NOMO-1 (cell line): ENCODE measurements at regions not wholly inside any gene's neighbourhood (a gene's known extent, or its start where the extent isn't known, plus 50 kb on each side); places are given as distances from the start of the nearest gene placed in this dataset.

Experiments
- DNase-seq, 2 experiments: peaks; one replicate each; lab custom pipeline; 2025; ENCODE audit not compliant: unreplicated experiment in 2 of 2; lab: John Stamatoyannopoulos, UW

DNA sequence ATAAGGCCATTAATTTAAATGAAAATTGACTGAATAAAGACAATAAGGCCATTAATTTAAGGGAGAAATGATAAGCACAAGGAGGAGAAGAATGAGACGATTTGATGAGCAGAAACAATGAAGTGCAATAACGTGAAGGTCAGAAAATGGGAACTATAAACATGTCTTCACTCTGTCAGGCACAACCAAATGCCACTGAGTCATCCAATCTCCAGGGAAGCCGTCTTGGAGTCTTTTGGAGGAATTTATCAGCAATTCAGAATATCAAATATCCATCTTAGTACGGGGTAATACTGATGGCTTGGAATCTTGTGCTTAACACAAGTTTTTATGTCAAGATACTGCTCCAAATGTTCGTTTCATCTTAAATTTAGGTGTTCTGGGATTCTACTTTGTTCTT is 159.9 kb downstream of the CAPZA3 start:
- DNase-seq: no peak

DNA sequence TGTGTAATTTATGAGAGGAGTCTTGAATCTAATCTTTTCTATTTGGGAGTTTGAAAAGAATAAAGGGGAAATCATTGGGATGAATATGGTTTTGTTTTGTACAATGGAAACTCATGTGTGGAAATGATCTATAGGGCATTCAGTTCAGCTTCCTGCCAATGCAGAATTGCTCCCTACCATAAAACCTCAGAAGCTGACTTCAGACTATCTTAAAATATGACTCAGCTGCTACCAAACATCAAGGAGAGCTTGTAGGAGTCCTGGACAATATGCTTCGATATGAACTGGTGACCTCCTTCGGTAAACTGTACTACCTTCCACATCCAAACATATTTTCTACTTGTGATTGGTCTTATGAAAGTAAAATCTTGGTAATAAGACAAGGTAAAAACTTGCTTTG is 160.6 kb downstream of the CAPZA3 start:
- DNase-seq: no peak

DNA sequence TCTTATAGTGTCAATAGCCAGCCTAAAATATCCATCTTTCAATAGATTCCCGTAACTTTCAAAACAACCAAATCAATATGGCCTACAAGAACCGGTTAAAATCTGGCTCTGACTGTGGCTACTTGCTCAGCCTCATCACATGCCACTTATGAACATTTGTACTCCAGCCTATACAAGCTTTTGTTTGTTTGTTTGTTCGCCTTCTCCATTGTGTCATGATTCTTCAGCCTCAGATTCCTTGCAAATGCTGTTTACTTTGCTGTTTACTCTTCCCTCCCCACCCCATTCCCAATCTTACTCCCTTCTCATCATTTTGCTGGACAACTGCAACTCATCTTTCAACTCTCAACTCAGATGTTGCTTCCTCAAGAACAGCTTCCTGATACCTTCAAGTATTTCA is 161.2 kb downstream of the CAPZA3 start:
- no peak for DNase-seq

DNA sequence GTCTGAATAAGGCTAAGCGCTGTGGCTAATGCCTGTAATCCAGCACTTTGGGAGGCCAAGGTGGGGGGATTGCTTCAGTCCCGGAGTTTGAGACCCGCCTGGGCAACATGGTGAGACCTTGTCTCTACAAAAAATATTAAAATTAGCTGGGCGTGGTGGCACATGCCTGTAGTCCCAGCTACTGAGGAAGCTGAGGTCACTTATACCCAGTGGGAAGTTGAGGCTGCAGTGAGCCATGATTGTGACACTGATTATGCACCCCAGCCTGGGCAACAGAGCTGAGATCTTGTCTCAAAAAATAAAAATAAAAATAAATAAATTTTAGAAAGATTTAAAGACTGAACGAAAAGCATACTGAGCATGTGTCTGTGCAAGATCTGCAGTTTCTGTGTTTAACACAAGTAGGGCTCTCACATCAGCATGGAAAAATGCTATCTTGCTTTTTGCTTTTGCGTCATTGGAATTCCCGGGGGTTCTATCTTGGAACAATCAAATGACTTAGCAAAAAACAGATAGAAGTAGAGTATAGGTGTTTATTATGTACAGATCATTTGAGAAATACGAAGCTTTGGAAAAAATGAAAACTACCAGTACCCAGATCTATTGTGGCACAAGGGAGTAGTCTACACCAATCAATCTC is 161.9 kb downstream of the CAPZA3 start:
- DNase-seq: no peak

DNA sequence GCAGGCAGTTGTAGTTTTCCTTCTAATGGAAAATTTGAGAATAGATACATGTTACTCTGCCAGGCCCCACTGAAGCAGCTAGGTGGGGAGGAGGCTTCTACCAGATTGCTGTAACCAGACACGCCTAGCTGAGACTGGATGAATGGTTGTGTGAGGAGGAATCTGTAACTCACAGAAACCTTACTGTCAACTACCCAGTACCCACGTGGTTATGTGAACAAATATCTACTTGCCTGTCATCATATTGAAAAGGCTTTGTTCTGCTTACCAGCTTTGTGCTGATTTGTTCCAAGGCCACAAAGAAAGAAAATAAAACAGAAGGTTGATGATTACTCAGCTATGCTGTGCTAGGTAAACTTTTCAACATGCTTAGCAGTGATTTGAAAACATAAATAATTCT is 167.2 kb downstream of the CAPZA3 start:
- DNase-seq: no peak

DNA sequence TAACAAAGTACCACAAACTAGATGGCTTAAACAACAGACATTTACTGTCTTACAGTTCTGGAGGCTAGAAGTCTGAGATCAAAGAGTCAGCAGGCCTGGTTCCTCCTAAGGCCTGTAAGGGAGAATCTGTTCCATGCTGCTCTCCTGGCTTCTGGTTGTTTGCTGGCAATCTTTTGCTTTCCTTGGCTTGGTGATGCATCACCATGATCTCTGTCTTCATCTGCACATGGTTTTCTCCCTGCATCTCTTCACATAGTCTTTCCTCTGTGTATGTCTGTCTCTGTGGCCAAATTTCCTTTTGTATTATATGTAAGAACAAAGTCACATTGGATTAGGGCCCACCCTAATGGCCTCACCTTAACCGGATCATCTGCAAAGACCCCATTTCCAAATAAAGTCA is 168.5 kb downstream of the CAPZA3 start:
- no peak for DNase-seq

DNA sequence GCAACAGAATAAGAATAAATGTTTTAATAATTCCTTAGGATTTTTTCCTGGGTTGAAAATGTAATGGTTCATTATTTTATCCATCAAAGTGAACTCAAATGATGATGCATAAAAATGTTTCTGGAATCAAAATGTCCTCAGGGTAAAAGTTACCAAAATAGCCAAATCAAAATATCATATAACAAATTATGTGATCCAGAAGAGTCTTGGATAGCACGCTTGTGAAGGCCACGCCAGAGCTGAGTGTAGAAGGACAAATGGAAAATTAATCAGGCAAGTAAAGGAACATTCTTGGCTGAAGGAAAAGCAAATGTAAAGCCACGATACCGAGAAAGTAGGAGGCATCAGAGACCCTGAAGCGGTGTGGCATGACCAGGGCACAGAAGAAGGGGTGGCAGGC is 169.2 kb downstream of the CAPZA3 start:
- DNase-seq: no peak

DNA sequence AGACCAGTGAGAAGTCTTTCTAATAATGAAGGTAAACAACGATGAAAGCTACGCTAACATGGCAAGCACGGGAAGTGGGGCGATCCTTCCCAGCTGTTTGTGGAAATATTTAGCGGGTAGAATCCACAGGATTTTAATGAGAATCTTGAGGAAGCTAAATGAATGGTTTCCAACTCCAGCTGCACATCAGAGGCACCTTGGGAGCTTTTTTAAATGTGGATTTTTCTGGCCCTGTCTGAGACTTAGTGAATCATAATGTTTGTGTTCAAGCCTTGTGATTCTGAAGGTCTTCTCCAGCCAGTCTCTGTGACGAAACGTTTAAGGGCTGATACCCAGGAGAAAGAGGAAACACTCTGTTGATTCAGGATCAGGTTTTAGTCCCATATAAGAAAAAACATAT is 169.8 kb downstream of the CAPZA3 start:
- no peak for DNase-seq

DNA sequence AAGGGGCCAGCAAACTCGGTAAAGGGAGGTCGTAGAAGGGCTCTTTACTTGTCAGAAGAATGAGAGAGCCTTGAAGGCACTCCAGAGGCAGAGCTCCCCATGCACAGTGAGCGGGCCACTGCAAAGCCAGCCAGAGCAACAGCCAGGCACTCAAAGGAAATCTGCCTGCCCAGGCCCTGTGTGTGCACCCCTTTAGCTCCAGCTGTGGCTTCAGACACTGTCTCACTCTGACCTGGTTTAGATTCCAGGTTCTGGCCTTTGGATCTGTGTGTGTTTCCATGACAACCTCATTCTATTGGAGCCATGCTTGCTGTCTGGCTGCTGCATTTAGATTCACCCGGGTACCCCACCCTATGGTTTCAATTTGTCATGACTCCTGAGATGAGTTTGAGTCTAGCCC is 170.3 kb downstream of the CAPZA3 start:
- DNase-seq: no peak

DNA sequence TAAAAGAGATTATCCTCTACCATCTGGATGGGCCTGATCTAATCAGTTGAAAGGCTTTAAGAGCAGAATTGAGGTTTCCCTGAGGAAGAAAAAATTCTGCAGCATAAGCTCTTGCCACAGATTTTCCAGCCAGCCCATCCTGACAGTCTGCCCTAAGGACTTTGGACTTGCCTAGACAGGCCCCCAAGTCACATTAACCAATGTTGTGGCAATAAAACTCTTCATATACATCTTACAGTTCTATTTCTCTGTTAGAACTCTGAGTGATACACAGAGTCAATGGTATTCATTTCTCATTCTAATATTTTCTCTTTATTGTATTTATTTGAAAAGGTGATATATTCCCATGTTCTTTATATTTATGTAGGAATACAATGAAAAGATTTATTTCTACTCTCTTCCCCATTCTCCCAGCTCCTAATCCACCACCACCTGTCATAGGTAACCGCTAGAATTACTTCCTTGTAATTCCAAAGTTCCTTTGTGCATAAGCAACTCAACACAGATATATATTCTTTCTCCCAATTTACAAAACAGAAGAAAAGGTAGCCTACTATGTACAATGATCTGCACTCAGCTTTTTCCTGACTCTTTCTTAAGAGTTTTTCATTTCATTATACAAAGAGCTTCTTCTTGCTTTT is 182.1 kb downstream of the CAPZA3 start:
- no peak for DNase-seq

DNA sequence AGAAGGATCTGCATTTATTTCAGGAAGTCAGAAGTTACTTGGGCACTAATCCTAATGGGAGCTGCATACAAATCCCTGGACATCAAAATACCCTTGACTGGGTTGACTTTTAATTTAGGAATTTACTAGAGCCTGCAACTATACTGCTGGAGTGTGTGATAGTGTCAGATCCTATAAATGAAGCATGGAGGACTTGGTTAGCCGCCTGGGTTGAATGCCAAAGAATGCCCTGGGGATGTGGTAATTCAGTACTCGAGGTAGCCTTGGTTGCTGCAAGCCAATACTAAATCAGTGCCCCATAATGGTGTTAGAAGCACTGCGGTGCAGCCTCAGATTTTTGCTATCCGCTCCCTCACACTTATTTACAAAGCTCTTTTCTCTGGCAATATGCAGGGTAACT is 184.9 kb downstream of the CAPZA3 start:
- no peak for DNase-seq

DNA sequence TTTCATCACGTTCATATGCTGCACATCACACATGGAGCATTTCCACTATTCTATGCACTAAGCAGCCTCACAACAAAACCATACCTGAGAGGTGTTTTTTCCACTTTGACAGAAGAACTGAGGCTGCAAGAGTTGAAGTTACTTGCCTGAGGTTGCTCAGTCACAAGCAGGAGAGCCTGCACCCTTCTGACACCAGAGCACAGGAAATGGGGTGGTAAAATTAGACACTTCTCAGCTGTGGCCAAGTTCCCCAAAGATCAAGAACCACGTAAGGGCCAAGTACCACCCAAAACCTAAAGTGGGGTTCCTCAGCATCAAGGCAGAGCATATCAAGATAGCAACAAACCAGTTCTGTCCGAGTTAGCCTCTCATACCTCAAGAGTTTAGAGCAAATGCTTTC is 185.8 kb downstream of the CAPZA3 start:
- no peak for DNase-seq

DNA sequence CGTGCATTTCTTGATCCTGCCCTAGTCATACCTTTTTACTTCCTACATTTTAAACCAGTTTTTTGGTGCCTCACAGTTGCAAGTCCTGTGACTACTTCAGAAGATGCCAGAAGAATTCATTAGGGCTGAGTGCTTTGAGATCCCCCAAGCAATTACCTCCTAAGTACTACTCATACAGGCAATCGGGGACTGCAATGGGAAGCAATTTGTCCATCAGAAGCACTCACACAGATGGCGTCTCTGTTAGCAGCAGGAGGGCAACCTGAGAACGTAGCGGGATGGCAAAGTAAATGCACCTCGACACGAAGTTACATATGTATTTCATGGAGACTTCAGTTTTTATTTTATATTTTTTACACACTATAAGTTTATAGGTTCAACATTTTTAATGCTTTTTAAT is 188.3 kb downstream of the CAPZA3 start:
- DNase-seq: no peak

DNA sequence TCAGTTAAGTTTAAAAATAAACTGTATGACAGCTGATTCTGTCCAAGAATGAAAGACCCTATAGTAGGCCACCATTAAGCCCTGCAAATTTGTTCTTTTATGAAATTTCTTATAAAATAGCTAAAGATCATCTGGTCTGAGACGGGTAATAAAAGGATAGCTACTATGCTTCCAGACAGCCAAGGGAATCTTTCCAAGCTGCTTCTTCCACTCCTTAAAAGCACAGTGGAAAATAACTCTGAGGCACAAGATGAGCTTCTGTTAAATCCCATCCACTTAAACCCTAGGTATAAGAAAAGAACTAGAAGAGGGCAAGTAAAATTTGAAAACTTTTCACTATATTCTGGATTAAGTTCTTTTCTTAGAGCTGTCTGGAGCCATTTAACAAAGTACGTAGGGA is 194.3 kb downstream of the CAPZA3 start:
- no peak for DNase-seq

DNA sequence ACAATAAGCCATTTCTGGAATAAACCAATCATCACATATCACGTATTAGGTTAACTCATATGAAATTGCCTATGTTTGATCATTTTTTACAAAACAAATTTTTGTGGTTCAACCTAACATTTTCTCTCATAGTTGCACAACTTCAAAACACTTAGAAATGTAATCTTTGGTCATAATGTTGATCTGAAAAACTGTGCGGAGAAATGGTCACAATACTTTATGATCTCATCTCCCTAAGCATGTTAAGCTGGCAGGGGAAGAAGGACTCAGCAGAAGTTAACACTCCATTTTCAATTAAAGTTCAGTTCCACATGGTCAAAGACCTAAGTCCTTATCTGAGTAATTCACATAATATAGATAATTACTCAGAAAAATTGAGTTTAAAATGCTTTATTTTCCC is 194.8 kb downstream of the CAPZA3 start:
- DNase-seq: no peak

DNA sequence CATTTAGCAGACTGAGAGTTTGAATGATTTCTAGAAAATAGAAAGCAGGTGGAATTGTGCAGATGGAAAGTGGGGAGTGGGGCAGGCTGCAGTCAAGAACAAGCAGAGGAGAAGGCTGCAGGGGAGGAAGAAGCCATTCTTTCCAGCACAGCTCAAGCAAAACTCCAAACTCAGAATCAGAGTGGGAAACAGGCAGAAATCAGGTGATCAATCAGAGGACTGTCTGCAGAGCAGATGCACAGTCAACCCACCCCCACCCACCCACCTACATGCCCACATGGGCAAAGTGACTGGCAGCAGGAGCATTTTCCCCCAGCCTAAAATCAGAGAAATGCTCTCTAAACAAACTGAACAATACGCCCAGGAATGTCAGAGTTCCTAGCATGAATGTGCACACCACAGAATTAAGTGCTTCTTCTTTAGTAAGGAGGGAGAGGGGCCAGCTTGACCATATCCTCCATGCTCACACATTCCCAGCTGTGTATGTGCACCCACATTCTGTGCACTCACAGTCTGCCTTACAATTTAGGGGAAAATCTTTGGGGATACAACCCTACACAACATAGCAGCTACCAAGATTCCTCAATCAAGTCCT is 194.1 kb upstream of the PLEKHA5 start:
- no peak for DNase-seq

DNA sequence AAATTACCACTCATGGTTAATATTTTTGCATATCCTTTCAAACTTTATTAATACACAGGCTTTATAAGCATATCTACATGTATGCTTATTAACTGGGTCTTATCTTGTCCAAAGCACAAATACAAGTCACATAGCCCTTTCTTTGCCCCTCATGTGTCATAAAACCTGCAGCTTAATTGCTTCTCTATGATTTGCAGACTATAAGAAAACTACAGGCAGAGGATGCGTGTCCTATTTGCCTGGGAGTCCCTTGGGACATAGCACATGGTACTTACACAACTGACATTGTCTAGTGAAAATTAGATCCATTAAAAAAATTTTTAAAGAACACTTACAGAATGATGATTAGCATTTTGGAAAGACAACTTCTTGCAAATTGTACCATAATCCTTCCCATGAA is 190.5 kb upstream of the PLEKHA5 start:
- DNase-seq: no peak

DNA sequence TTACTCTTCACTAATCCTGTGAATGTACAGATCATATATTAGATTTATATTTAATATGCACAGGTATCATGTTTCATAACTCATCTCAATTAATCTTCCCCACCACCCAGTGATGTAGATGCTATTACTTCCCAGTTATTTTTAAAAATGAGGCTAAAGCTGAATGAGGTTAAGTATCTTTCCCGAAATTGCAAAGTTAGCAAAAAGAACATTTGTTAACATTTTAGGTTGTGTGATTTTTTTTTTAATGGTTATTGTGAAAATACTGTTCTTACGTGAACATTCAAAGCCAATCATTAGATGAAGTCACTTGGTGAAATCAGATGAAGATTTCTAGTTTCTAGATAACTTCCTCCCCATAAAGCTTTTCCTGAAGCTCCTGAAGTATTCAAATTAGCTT is 186.9 kb upstream of the PLEKHA5 start:
- DNase-seq: no peak

DNA sequence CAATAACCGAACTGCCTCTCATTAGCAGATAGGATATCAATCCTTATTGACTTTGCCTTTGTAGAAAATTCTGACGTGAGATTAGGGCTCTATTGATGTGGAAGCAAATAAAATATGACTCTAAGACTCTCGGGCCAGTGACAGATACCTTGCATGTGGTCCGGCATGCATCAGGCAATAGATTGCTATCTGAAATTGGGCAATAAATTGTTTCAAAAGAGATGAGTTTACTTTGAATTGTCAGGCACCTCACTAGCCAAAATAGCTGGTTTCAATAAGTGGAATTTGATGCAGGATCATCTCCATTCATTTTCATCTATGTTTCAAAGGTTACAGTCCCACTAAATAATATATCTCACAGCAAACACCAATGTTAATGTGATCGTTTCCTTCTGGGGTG is 186.3 kb upstream of the PLEKHA5 start:
- DNase-seq: no peak

DNA sequence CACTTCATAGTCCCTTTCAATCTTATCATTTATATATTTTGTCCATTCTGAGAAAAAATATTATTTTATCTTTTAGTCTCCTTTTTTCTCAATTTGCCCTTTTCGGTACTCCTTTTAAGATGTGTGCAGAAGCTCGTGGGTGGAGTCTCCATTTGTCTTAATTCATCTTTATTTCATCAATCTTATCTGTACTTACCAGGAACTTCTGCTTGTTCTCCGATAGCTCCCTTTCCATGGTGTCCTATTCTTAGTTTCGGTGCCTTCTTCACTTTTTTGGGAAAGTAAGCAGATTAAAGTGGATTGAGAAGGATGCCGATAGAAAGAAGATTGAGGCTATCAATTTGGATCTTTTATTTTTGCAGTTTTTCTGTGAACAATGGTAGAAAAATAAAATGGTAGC is 183.4 kb upstream of the PLEKHA5 start:
- no peak for DNase-seq

DNA sequence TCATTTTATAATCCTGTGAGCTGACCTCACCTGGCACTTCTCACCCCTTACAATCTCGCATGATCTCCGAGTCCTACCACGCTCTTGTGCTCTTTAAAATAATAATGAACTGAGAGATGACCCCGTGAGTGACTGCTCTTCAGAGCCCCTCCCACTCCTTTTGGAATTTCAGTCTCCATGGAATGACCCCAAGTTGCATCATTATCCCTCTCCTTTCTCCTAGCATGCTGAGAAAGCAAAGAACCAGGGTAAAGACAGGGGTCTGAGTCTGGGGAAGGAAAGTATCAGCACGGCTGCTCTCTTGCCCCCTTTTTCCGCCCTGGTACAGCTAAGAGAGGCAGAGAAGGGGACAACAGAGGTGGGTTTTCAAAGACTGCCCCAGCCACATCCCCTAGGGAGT is 178.3 kb upstream of the PLEKHA5 start:
- no peak for DNase-seq

DNA sequence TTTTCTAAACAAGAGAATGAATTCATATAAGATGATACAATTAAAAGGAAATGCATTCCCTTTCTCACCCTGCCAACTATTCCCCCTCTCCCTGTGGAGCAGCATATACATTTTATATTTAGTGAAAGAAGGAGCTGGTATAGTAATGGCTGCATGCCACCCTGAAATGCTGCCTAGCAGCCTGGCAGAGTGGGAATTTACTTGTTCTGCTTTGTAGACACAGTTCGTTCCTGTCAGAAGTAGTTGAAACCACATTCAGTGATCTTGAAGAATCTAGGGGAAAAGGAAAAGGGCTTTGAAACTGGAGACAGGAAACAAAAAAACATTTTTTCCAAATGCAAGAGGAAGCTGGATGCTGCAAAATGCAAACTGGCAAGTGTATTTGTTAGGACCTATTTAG is 176.0 kb upstream of the PLEKHA5 start:
- DNase-seq: no peak

DNA sequence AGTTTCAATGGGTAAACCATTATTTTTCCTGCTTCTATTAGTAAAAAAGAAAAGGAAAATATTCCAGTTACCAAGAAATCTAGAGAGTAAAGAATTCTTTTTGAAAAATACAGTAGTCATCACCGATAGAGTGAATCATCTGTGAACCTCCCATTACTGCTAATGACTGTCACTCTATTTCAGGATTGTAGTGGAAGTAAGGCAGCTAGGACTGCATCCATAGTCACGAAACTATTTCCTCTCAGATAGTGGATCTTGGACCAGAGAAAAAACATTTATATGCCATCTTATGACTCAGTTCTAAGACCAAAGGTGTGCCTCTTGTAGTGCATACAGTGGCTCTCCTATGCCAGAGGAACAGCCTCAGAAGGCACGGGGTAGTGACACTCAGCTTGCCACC is 173.9 kb upstream of the PLEKHA5 start:
- DNase-seq: no peak
